WI38 (cell line): ENCODE measurements at regions not wholly inside any gene's neighbourhood (a gene's known extent, or its start where the extent isn't known, plus 50 kb on each side); places are given as distances from the start of the nearest gene placed in this dataset.

ENCODE experiments used
- H3K4me3 ChIP-seq: 2 replicates; pipeline ENCODE4 v1.5.1; 2011; ENCODE audit warnings: low read depth, mild to moderate bottlenecking, control low read depth, low read length
- CTCF ChIP-seq: IDR thresholded peaks from 2 replicates; pipeline ENCODE4 v1.5.1; 2012; ENCODE audit warnings: low read depth, mild to moderate bottlenecking, control low read depth, low read length

GRCh38 chr17:77609553-77610517 lies 348.7 kb upstream of the TNRC6C start:
- TF ChIP-seq CTCF, result no peak
- no peak overlapping the region for H3K4me3 ChIP-seq

GRCh38 chr17:77610518-77610893 lies 348.0 kb upstream of the TNRC6C start:
- TF ChIP-seq CTCF, result no peak
- H3K4me3 ChIP-seq, result no peak overlapping the region

GRCh38 chr17:77610972-77611521 lies 347.5 kb upstream of the TNRC6C start:
- no peak overlapping the region for H3K4me3 ChIP-seq

GRCh38 chr17:77611791-77612502 lies 346.6 kb upstream of the TNRC6C start:
- no peak overlapping the region for H3K4me3 ChIP-seq
- TF ChIP-seq CTCF, result no peak

More at GRCh38 chr17:77610972-77611521, 347.5 kb upstream of the TNRC6C start:
- TF ChIP-seq CTCF, result no peak

GRCh38 chr17:77613218-77613617 lies 345.3 kb upstream of the TNRC6C start:
- no peak overlapping the region for H3K4me3 ChIP-seq
- TF ChIP-seq CTCF, result no peak

- TF ChIP-seq CTCF, result no peak
- H3K4me3 ChIP-seq, result no peak overlapping the region
Measured at GRCh38 chr17:77613627-77614026, 344.9 kb upstream of the TNRC6C start.
